CD4-positive, alpha-beta T cell treated with Interleukin-15 for 4 hours (primary cell): ENCODE measurements at regions not wholly inside any gene's neighbourhood (a gene's known extent, or its start where the extent isn't known, plus 50 kb on each side); places are given as distances from the start of the nearest gene placed in this dataset.

Source experiments
- DNase-seq: peaks from one replicate; pipeline ENCODE4 v3.0.0-alpha.2; 2020; ENCODE audit warnings: low spot score

DNA sequence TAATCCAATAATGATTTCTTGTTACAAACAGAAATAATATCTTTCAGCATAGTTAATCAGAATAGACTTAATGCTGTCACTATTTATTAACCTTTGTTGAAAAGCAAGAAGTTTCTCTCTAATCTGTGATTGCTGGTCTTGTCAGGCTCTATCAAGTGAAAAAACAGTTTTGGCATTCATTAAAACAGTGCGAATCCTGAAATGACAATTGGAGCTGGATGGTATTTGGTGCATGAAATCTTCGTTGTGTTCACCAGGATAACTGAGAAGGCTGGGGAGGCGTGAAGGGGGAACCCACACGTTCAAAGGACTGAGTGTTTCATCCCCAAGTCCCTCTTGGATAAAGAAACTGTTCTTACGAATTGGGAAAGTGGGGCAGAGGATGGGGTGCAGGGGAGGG is 190.2 kb upstream of the MYL2 start:
- DNase-seq = no peak

DNA sequence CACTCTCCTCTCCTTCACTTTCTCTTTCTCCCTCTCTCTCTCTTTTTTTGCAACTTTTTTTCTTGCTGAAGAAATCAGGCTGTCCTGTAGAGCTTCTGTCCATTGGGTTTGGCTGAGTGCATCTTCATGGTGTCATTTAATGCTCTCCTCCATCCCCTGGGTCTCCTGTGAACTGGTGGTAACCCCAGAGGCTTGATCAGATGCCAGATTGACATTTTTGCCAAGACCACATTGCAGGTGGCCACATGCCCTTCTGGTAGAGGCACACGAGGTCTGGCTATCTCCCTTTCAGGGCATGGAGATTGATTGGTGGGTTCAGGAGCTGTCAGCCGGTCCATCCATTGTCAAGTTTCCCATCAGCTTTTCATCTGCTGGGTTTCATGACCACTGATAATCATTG is 188.3 kb upstream of the MYL2 start:
- DNase-seq = no peak

DNA sequence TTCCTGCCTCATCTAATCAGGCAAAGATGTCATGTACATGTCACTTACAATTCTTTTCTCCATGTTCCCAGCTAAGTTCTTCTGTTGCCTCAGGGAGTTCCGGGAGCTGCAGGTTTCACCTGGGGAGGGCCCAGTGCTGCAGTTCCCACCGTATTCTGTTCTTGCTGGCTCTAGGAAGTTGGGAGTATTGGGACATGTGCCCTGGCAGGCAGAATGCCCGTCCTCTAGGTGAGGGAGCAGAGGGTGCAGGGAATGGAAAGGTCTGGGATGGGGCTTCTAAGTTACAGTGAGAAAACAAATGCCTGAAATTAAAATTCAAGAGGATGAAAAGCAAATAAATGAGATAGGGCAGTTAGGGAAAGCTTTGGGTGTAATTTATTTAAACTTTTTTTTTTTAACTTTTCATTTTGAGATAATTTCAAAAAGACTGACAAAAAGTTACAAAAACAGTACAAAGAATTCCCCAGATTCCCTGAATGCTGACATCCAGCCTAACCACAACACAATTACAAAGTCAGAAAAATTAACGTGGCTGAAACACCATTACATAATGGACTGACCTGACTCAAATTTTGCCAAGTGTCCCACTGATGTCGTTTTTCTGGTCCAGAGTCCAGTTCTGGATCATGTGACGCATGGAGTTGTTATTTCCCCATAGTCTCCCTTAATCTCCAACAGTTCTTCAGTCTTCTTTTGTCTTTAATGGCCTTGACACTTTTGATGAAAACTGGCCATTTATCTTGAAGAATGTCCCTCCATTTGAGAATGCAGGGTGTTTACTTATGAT is 187.2 kb upstream of the MYL2 start:
- DNase-seq = no peak

DNA sequence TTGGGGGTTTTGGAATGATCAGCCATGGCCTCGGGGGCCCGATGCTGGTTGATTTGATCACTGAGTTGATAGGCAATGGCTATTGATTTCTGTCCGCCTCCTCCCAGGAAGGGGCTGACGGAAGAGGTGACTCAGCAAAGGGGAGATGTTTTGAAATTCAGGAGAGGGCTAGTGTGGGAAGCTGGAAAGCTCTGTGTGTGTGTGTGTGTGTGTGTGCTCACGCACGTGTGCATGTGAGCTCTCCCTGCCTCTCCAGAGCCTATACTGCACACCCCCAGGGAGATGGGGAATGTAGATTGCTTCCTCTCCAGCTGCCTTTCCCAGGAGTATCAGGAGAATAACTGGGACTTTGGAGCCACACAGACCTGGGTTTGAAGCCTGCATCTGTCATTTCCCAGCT is 184.9 kb upstream of the MYL2 start:
- DNase-seq = no peak

DNA sequence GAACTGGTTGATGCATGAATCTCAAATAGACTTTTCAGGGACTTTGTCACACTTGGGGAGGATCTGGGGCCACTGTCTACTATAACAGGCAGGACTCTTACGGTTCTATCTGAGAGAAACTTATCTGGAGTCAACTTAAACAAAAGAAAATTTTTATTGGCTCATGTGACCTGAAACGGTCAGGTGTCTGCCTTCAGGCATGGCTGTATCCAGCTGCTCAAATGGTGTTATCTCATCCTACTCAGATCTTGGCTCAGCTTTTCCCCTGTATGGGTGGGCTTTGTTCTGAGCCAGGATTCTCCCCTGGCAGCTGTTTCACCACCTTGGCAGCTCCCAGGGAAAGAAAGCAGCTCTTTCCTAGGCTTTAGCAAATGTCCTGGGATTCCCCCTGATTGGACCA is 183.2 kb upstream of the MYL2 start:
- DNase-seq = no peak

DNA sequence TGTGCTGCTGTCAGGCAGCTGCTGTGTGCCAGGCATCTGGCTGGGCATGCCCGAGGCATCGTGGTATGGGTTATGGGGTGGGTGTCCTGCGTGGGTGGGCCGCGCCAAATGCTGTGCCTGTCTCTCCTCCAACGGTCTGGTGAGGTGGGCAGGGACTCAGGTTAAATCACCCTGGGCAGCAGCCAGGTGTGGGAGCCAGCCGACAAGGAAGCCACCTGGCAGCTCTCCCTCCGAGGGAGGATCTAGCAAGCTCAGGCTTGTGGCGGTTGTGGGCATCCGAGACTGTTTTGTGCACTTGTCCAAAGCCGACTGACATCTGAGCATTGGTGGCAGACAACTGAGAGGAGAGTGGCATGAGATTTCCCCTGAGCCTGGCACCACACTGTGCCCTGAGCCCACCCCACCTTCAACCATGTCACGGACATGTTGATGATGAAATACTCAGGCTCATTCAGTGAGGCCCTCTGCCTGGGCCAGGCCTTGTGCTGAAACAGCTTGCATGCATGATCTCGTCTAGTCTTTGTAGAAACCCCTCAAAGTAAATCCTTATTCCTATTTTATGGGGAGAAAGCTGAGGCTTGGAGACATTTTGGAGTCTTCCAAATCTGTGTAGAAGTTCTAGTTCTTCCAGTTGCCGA is 181.8 kb upstream of the MYL2 start:
- no peak for DNase-seq

DNA sequence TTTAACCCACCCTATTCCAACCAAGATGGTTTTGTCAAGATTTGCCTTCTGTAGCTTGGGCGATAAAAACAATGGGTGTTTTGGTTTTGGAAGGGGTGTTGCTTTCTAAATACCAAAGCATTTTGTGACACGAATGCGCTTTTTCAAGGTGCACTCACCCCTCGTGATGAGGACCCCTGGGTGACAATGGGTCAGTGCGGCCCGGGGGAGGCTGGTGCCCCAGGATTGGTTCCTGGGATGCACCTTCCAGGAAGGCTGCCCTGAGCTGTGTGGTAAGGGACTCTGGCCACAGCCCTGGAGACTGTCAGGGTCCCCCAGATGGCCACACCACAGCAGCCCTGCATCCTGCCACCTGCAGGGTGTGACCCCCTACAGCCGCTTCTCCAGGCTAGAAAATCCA is 180.6 kb upstream of the MYL2 start:
- DNase-seq = no peak

DNA sequence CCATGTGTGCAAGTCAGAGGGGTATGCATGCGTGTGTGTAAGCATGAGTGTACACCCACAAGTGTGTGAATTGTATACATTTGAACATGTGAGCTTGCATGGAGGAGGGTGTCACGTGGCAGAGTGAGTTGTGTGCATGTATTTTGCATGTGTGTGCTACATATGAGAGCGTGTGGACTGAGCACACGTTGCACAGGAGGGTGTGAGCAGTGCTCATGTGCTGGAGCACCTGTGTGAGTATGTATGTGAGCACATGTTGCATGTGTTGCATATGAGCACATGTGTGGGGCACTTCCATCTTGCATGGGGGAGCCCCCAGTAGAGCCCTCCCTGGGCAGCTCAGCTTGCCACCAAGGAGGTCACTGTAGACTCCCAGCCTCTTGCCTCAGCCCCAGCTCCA is 180.2 kb upstream of the MYL2 start:
- no peak for DNase-seq

DNA sequence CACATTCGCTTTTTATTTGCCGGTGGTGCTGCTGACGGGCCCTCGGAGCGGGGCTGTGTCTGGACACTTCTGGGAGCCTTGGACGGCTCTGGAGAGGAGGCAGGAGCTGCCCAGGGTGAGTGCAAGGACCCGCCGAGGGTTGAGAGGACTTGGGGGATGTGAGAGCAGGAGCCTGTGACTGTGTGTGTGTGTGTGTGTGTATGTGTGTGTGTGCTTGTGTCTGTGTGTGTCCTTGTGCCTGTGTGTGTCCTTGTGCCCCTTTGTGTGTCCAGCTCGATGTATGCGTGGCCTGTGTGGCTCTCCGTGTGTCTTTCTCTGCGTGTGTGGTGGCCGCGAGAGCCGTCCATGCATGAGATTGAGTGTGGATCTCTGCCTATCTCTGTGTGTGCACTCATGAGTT is 179.6 kb upstream of the MYL2 start:
- DNase-seq = no peak

DNA sequence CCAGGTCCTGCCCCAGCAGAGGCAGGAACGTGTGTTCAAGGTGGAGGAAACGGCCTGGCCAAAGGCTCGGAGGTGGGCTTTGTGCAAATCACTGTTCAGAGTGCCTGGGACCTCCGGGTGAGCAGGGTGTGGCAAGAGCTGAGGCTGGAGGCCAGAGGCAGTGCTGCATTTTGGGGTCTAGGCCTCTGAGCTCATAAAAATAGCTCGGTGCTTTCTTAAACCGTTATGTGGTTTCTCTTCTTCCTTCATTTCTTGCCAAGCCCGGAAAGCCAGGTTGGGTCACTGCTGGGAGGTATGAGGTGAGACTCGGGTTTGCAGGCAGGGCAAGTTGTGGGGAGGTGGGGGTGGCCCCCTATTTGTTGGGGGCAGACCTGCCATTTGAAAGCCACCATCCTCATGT is 178.8 kb upstream of the MYL2 start:
- no peak for DNase-seq

DNA sequence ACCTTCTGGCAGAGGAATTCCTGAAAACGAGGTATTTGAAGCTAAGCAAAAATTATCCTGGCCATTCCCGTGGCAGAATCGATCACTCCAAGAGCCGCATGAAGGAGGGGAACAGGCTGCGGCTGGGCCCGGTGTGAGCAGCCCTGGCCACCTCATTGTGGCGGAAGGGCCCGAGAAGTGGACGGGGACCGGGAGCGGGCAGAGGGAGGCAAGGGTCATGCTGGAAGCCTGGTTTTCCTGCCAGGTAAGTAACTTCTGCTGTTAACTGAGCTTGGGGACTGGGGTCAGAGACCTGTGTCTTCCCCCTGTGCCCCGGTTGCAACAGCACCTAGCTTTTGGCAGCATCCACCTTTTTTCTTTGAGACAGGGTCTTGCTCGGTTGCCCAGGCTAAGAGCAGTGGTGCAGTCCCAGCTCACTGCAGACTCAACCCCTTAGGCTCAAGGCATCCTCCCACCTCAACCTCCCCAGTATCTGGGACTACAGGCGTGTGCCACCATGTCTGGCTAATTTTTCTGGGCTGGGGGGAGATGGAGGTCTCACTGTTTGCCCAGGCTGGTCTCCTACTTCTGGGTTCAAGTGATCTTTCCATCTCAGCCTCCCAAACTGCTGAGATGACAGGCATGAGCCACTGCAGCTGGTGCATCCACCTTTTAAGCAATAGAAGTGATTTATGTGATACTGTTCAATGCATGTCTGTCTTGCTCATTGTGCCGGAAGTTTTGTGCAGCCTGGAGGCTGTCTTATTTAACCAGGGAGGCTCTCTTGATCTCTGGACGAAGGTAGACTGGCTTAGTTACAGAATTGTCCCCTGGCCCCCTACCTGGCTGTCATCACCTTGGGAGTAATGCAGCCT is 174.0 kb upstream of the MYL2 start:
- DNase-seq = no peak

DNA sequence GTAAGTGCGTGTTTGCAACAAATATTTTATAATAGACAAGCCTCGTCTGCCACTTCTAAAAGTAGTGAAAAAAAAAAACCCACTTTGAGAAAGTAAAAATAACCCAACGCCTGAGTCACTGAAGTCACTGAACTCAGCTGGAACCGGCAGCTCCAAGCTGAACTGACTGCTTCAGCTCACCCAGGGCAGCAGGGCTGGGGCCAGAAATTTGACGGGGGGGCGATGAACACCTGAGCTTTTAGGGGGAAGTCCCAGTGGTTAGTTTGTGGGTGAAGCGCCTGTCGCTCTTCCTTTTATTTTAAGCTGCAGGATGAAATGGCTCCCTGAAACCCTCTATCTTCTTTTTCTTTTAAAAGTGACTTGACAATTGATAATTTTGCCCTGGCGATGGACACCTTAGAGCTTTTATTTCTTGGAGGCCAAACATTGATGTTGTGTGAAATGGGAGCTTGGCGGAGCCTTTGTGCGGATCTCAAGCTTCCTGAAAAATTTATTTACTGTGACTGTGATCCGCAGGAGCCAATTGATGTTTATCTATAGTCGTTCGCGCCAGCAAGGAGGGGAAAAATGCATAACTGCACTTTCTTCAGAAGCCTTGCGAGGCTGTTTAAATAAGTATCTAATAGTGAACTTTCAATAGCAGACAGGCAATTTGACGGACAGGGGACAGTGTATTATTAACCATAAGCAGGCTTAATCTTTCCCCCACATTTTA is 173.2 kb upstream of the MYL2 start:
- peak; percentile 10 for DNase-seq

DNA sequence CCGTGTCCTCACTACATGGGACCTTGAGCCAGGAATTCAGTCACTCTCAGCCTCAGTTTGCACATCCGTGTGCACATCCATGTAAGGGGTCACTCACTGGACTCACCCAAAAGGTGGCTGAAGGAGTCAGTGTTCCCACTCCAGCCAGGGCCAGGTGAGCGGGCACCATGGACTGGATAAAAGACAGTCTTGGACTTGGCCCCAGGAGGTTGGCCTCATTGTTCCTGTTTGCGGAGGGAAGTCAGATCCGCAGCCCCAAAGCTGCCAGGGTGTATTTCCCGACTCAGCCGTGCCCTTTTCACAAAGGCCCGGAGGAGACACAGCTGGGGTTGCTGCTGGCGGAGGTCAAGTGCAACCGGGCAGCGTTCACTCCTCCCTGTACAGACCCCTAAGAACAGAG is 170.7 kb upstream of the MYL2 start:
- DNase-seq = no peak

DNA sequence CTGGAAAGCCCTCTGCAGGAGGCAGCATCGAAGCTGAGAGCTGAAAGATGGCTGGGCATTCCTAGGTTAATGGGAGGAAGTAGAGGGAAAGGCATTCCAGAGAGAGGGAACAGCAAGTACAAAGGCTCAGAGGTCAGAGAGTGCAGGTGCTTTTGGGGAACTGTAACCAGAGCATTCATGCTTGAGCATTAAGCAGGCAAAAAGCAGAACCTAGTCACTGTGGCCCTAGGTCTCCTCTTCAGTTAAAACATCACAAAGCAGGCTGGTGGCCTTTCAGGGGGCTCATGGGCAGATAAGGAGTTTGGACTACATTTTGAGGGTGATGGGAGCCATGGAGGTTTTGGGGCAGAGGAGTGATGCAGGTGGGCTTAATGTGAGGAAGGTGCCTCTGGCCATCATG is 169.2 kb upstream of the MYL2 start:
- DNase-seq = no peak

DNA sequence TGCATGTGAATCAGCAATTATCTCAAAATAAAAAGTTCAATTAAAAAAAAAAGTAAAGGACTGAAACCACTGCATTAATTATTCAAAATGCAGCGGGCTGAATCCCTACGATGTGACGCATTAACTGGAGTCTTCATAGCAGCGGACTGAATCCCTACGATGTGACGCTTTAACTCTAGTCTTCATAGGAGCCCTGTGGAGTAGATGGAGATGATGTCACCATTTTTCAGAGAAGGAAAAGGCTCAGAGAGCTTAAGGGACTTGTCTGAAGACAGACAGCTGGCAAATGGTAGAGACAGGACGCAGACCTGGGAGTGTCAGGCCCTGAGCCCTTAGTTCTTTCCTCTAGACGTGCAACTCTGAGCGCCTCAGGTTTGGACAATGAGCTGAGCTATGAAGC is 168.0 kb upstream of the MYL2 start:
- DNase-seq = no peak

DNA sequence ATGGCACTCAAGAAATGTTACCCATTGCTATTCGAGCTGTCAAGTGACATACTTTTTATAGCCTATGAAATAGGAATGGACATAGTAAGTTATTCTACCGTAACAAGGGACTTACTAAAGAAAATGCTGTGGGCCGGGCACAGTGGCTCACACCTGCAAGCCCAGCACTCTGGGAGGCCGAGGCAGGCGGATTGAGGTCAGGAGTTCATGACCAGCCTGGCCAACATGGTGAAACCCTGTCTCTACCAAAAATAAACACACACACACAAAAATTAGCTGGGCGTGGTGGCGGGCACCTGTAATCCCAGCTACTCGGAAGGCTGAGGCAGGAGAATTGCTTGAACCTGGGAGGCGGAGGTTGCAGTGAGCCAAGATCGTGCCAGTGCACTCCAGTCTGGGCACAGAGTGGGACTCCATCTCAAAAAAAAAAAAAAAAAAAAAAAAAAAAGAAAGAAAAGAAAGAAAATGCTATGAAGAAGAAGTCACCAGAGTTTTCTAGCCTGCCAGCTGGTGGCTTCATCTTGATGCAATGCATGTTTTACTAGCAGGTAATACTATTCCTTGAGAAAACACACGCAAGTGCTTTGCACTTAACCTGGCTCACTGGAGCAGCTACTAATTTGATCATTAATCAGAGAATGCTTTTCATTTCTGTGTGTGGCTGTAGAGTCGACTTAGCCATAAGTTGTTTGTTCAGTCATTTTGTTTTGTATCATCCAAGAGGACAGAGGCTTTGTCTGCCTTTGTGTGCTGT is 166.7 kb upstream of the MYL2 start:
- DNase-seq = no peak

DNA sequence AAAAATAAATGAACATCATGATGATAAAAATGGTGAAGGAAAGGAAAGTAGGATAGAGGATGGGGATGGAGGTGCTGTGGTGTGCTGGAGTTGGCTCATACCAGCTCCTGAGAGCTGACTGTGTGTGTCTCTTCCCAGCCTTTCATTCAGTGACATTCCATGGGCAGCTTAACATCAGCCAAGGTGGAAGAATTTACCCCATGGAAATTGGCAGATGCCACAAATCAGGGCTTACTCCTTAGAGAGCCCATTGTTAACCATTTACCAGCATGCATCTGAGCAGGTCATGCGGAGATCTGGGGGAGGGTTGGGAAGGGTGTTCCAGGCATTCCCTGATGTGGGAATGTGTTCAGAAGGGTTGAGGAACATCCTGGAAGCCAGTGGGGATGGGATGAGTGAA is 164.7 kb upstream of the MYL2 start:
- DNase-seq = no peak

DNA sequence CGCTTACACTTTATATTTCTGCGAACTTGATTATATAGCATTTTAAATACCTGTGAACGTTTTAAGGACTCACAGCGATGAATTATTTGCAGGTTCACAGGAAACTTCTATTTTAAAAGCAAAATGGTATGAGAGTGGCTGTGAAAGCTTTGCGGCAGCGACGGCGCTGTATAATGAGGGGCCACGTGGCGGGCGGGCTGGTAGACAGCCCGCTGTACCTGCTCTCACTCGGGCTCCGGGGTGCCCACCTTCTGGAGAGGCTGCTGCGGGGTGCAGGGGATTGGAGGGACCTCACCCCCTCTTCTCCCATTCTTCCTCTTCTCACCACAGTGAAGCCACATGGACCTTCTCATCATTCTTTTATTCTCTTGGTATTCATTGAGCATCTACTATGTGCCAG is 164.2 kb upstream of the MYL2 start:
- no peak for DNase-seq

DNA sequence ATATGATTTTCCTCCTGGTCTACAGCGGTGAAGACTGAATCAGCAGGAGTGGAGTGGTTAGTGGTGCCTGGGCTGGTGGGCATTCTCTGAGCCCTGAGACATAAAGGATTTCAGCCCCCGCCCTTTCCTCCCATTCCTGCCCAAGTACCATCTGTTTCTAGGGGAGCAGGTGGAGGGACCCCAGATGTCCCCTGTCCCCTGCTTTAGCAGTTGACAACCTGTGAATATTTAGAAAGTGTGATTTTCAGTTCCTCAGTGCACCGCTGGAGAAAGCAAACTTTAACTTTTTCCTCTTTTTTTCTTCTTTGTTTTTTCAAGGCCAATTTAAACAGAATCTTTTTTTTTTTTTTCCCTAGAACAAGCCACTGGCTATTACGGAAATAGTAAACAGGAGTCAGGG is 163.8 kb upstream of the MYL2 start:
- DNase-seq = no peak

DNA sequence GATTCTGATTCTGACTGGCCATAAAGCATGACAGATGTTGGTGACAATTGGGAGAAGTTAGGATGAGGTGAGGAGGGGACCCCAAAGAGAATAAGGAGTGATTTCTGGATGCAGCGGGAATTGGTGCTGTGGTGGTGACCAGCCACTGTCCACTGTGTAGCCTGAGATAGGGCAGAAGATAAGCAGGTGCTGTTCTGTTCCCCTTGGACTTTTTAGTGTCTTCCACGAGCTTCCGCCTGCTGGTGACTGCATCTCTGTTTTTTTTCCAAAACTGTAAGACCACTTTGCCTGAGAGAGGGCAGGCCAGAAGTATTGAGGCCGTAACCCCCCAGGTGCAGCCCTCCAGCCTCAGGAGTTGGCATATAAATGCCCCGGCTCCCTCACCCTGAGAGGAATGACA is 161.2 kb upstream of the MYL2 start:
- DNase-seq = no peak

DNA sequence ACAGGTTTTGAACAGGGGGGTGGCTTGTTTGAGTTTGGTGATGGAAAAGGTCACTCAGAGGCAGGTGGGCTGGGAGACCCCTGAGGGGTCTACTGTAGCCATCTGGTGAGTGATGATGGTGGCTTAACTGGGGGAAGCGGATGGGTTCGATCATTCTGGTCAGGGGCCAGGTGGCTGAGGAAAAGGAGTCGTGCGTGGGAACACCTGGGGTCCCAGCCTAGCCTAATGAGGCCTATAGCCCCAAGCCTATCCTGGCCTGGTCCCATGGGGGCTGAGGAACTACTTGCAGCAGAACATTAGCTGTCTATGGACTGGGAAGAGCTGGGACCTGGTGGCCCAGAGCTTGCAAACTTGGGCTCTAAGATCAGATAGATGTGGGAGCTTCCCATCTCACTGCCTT is 158.4 kb upstream of the MYL2 start:
- DNase-seq = no peak
